ENCODE measurements at regions not wholly inside any gene's neighbourhood (a gene's known extent, or its start where the extent isn't known, plus 50 kb on each side); places are given as distances from the start of the nearest gene placed in this dataset.

DNA sequence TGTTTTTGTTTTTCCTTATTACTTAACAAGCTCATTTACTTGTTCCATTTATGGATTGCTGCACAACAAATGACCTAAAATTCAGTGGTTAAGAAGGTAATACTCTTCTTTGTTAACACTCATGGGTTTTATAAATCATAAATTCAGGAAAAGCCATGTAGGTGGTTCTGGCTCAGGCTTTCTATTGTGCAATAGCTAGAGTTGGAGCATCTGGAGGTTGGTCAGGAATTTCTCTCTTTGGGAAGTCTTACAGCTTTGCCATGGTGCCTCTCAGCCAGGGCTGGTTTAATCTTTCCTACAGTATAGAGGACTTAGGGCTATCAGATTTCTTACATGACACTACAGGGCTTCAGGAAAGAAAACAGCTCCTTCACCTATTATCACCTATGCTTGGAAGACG is 1677.1 kb downstream of the KCNT2 start:
- Mint-ChIP-seq H3K4me1 (no peaks in the 10 kb centered on the region), H3K9me3 (peaks cover 6% of the 10 kb centered on the region), H3K36me3 (ENCODE audit: insufficient read depth) (no peaks in the 10 kb centered on the region), H3K4me3 (no peak overlapping the region), H3K27me3 (no peaks in the 10 kb centered on the region), H3K27ac (ENCODE audit: low read depth) (no peak overlapping the region)
- DNase-seq (ENCODE audit: low spot score in 2 of 2) (no peak), ATAC-seq (replicated peaks; ENCODE audit: extremely low read depth, poor library complexity, severe bottlenecking) (no peak)

DNA sequence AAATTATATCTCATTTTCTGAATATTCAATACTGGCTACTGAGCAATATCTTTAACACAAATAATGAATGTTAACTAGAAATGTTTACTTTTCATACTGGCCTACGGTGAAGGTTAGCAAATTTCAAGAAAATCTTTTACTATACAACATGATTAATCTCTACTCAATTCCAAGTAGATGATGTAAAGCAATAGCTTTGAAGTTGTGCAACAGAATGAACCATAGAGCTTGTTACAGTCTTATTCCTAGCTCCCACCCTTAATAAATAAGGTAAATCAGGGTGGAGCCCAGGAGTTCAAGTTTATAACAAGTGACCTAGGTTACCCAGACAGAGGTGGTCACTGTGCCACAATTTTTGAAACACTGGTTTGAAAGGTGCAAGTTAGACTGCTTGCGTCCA is 1678.1 kb downstream of the KCNT2 start:
- DNase-seq (ENCODE audit: low spot score in 2 of 2): no peak
- Mint-ChIP-seq H3K27me3 (no peaks in the 10 kb centered on the region), H3K36me3 (ENCODE audit: insufficient read depth) (no peaks in the 10 kb centered on the region), H3K4me3 (no peak overlapping the region), H3K9me3 (peaks cover 6% of the 10 kb centered on the region), H3K4me1 (no peaks in the 10 kb centered on the region), H3K27ac (ENCODE audit: low read depth) (no peak overlapping the region)
- no peak for ATAC-seq (replicated peaks; ENCODE audit: extremely low read depth, poor library complexity, severe bottlenecking)

DNA sequence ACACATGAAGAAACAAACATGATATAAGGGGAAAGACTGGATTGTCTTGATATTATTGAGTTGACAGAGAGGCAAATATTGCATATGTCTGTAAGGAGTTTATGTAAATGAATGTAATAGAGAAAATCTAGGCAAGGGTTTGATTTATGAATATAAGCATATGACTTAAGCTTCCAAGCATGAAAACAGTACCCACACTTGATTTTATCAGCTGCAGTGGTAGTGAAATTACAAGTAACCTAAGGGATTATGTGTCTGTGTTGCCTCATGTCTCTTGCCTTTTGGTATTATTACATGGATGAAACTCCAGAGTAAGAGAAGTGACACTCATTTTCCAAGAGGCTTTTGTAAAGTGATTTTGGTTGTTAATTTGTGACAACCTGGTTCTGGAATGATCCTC is 1678.9 kb downstream of the KCNT2 start:
- H3K4me3 Mint-ChIP-seq: no peak overlapping the region
- ATAC-seq (replicated peaks; ENCODE audit: extremely low read depth, poor library complexity, severe bottlenecking): no peak
- no peak overlapping the region for H3K27ac Mint-ChIP-seq (ENCODE audit: low read depth)
- DNase-seq (ENCODE audit: low spot score in 2 of 2): no peak
- H3K9me3 Mint-ChIP-seq: no peaks in the 10 kb centered on the region
- H3K36me3 Mint-ChIP-seq (ENCODE audit: insufficient read depth): no peaks in the 10 kb centered on the region
- no peaks in the 10 kb centered on the region for H3K4me1 Mint-ChIP-seq
- no peaks in the 10 kb centered on the region for H3K27me3 Mint-ChIP-seq

DNA sequence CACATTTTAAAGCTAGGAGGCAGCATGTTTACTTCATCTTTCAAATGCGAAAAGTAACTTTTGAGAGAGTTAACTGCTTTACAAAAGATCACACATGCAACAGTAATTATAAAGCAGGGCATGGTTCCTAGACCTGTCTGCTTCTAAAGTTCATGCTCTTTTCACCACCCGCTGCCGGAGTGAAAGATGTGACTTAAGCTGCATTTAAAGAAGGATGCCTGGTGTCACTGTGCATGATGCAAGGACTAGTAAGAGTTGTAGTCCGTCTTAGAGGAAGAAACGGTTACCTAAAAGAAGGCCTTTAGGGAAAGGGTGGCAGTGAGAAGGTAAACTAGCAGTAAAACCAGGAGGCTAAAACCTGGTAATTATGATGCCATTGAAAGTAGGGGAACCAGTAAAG is 1689.1 kb downstream of the KCNT2 start:
- H3K27ac Mint-ChIP-seq (ENCODE audit: low read depth): no peak overlapping the region
- H3K9me3 Mint-ChIP-seq: no peaks in the 10 kb centered on the region
- no peak for DNase-seq (ENCODE audit: low spot score in 2 of 2)
- ATAC-seq (replicated peaks; ENCODE audit: extremely low read depth, poor library complexity, severe bottlenecking): no peak
- H3K4me1 Mint-ChIP-seq: no peaks in the 10 kb centered on the region
- peaks cover 2% of the 10 kb centered on the region for H3K36me3 Mint-ChIP-seq (ENCODE audit: insufficient read depth)
- no peak overlapping the region for H3K4me3 Mint-ChIP-seq
- H3K27me3 Mint-ChIP-seq: no peaks in the 10 kb centered on the region

DNA sequence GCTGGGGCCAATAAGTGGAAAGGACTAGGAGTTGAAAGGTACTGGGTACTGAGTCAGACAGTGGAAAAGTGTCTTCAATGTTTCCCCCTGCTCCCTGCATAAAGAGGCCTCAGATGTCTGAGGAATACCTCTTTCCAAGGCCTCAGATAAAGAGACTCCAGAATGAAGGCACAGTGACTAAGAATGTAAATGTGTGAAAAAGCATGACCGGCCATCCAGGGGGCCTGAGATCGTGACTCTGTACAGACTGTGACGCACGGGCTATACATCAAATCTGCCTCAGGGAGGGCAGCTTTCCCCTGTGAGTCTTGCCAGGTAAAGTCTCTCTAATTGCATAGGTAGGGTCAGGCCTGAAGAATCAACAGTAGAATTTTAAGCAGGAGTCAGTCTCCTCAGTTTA is 1690.5 kb downstream of the KCNT2 start:
- H3K36me3 Mint-ChIP-seq (ENCODE audit: insufficient read depth): peaks cover 2% of the 10 kb centered on the region
- H3K9me3 Mint-ChIP-seq: no peaks in the 10 kb centered on the region
- no peaks in the 10 kb centered on the region for H3K27me3 Mint-ChIP-seq
- ATAC-seq (replicated peaks; ENCODE audit: extremely low read depth, poor library complexity, severe bottlenecking): no peak
- H3K4me3 Mint-ChIP-seq: no peak overlapping the region
- no peaks in the 10 kb centered on the region for H3K4me1 Mint-ChIP-seq
- no peak for DNase-seq (ENCODE audit: low spot score in 2 of 2)
- H3K27ac Mint-ChIP-seq (ENCODE audit: low read depth): no peak overlapping the region

DNA sequence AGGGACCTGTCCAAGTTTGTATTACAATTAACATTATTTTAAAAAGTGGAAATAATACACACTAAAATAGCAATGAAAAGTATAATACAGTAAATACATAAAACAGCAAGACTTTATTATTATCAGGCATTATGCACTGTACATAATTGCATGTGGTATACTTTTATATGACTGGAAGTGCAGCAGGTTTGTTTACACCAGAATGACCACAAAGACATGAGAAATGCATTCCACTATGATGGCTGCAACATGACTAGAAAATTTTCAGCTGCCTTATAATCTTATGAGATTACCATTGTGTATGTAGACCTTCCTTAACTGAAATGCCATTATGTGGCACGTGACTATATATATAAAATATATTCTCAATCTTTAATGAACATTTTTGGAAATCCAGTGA is 1699.6 kb downstream of the KCNT2 start:
- H3K4me3 Mint-ChIP-seq: no peak overlapping the region
- no peaks in the 10 kb centered on the region for H3K4me1 Mint-ChIP-seq
- no peaks in the 10 kb centered on the region for H3K36me3 Mint-ChIP-seq (ENCODE audit: insufficient read depth)
- H3K27me3 Mint-ChIP-seq: no peaks in the 10 kb centered on the region
- no peak for DNase-seq (ENCODE audit: low spot score in 2 of 2)
- H3K9me3 Mint-ChIP-seq: no peaks in the 10 kb centered on the region
- no peak for ATAC-seq (replicated peaks; ENCODE audit: extremely low read depth, poor library complexity, severe bottlenecking)
- H3K27ac Mint-ChIP-seq (ENCODE audit: low read depth): no peak overlapping the region

DNA sequence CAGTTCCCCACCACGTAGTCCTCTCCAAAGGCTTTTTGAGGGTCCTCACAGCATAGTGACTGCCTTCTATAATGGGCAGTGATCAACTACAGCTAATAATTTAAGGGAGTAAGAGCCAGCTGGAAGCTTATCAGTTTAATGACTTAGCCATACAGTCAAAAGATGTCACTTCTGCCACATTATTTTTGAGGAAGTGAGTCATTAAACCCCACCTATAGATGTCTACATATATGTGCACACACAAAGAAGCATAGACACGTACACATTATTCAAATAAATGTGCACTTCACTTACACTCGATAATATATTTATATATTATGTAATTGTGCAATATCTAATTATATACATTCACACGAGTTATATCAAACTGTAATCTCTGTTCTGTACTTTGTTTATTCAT is 1704.7 kb downstream of the KCNT2 start:
- H3K9me3 Mint-ChIP-seq: peaks cover 6% of the 10 kb centered on the region
- ATAC-seq (replicated peaks; ENCODE audit: extremely low read depth, poor library complexity, severe bottlenecking) (no peak), DNase-seq (ENCODE audit: low spot score in 2 of 2) (no peak)
- H3K4me3 Mint-ChIP-seq: no peak overlapping the region
- H3K36me3 Mint-ChIP-seq (ENCODE audit: insufficient read depth): no peaks in the 10 kb centered on the region
- no peaks in the 10 kb centered on the region for H3K4me1 Mint-ChIP-seq
- H3K27me3 Mint-ChIP-seq: no peaks in the 10 kb centered on the region
- no peak overlapping the region for H3K27ac Mint-ChIP-seq (ENCODE audit: low read depth)

DNA sequence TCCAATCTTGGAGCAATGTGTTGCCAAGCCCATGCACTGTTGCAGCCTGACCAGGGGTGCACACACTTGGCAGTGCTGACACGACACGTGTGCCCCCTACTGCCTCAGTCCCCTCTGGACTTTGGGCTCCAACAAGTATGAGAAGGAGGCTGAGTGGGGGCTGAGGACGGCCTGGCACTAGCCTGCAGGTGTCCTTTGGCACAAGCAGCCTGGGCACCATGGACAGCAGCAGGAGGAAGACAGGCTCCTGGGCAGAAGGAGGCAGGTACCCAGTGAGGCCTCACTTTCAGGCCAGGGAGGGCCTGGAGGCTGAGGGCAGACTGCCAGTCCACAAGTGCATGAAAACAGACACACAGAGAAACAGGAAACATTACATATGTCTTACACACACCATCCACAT is 1702.9 kb upstream of the B3GALT2 start:
- ATAC-seq (replicated peaks; ENCODE audit: extremely low read depth, poor library complexity, severe bottlenecking) (no peak), DNase-seq (ENCODE audit: low spot score in 2 of 2) (no peak)
- Mint-ChIP-seq H3K27me3 (no peaks in the 10 kb centered on the region), H3K36me3 (ENCODE audit: insufficient read depth) (no peaks in the 10 kb centered on the region), H3K9me3 (peaks cover 15% of the 10 kb centered on the region), H3K4me3 (no peak overlapping the region), H3K27ac (ENCODE audit: low read depth) (no peak overlapping the region), H3K4me1 (no peaks in the 10 kb centered on the region)

DNA sequence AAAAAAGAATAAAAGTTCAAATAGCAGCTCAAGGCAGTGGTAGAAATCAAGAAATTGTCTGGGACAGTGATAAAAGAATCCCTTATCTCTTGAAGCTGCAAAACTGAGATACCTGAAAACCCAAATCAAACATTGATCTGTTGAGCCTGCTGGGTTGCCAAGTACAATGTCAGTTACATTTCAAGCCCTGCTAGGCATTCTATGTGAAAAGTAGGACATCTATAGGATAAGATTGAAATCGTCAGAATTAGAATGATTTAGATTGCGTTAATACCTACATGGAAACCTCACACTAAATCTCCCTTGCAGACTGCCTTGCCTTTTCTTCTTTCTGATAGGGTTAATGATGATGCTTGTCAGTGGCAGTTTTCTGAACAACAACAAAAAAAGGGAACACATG is 1684.4 kb upstream of the B3GALT2 start:
- Mint-ChIP-seq H3K27ac (ENCODE audit: low read depth) (no peak overlapping the region), H3K27me3 (no peaks in the 10 kb centered on the region), H3K4me3 (no peak overlapping the region), H3K4me1 (no peaks in the 10 kb centered on the region), H3K9me3 (peaks cover 12% of the 10 kb centered on the region), H3K36me3 (ENCODE audit: insufficient read depth) (no peaks in the 10 kb centered on the region)
- no peak for ATAC-seq (replicated peaks; ENCODE audit: extremely low read depth, poor library complexity, severe bottlenecking)
- DNase-seq (ENCODE audit: low spot score in 2 of 2): no peak

DNA sequence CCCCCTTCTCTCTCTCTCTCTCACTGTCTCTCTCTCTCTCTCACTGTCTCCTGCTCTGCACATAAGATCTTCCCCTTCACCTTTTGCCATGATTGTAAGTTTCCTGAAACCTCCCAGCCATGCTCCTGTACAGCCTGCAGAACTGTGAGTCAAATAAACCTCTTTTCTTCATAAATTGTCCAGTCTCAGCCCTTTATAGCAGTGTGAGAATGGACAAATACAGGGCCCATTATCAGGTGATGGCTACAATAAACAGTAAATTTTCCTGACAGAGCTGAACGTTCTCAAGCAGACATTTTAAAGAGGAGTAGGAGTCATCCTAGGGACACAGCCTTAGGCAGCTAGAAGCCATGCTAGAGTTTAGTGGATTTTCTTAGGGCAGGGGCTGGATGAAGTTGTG is 1679.7 kb upstream of the B3GALT2 start:
- no peaks in the 10 kb centered on the region for H3K36me3 Mint-ChIP-seq (ENCODE audit: insufficient read depth)
- H3K4me3 Mint-ChIP-seq: no peak overlapping the region
- no peak overlapping the region for H3K27ac Mint-ChIP-seq (ENCODE audit: low read depth)
- H3K9me3 Mint-ChIP-seq: peaks cover 12% of the 10 kb centered on the region
- no peak for DNase-seq (ENCODE audit: low spot score in 2 of 2)
- no peak for ATAC-seq (replicated peaks; ENCODE audit: extremely low read depth, poor library complexity, severe bottlenecking)
- H3K27me3 Mint-ChIP-seq: no peaks in the 10 kb centered on the region
- H3K4me1 Mint-ChIP-seq: no peaks in the 10 kb centered on the region

DNA sequence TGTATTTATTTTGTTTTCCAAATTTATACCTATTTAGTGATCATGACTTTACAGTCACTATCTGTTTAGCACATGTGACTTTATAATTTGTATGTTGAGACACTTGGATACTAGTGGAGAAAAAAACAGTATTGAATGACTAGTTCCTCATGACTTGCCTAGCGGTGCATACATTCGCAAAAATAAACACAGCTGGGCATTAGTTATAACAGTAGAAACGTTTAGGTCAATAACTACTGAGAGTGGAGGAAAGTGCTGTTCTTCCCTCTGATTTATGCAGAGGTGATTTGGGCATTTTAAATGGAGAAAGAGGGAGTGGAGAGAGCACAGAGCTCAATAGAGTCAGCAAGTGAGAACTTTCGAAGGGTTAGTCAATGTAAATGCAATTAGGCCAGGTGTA is 1679.0 kb upstream of the B3GALT2 start:
- Mint-ChIP-seq H3K9me3 (peaks cover 12% of the 10 kb centered on the region), H3K4me1 (no peaks in the 10 kb centered on the region), H3K4me3 (no peak overlapping the region), H3K27ac (ENCODE audit: low read depth) (no peak overlapping the region), H3K36me3 (ENCODE audit: insufficient read depth) (no peaks in the 10 kb centered on the region), H3K27me3 (no peaks in the 10 kb centered on the region)
- DNase-seq (ENCODE audit: low spot score in 2 of 2): no peak
- ATAC-seq (replicated peaks; ENCODE audit: extremely low read depth, poor library complexity, severe bottlenecking): no peak

DNA sequence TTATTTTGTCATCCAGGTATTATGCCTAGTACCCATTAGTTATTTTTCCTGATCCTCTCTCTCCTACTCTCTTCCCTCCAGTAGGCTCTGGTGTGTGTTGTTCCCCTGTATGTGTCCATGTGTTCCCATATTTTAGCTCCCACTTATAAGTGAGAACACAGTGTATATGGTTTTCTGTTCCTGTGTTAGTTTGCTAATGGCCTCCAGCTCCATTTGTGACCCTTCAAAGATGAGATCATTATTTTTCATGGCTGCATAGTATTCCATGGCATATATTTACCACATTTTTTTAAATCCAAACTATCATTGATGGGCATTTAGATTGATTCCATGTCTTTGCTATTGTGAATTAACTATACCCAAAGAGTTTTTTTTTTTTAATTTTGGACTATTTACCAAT is 1675.7 kb upstream of the B3GALT2 start:
- Mint-ChIP-seq H3K4me3 (no peak overlapping the region), H3K27me3 (no peaks in the 10 kb centered on the region), H3K27ac (ENCODE audit: low read depth) (no peak overlapping the region), H3K4me1 (no peaks in the 10 kb centered on the region), H3K9me3 (peaks cover 12% of the 10 kb centered on the region), H3K36me3 (ENCODE audit: insufficient read depth) (no peaks in the 10 kb centered on the region)
- ATAC-seq (replicated peaks; ENCODE audit: extremely low read depth, poor library complexity, severe bottlenecking): no peak
- DNase-seq (ENCODE audit: low spot score in 2 of 2): no peak

DNA sequence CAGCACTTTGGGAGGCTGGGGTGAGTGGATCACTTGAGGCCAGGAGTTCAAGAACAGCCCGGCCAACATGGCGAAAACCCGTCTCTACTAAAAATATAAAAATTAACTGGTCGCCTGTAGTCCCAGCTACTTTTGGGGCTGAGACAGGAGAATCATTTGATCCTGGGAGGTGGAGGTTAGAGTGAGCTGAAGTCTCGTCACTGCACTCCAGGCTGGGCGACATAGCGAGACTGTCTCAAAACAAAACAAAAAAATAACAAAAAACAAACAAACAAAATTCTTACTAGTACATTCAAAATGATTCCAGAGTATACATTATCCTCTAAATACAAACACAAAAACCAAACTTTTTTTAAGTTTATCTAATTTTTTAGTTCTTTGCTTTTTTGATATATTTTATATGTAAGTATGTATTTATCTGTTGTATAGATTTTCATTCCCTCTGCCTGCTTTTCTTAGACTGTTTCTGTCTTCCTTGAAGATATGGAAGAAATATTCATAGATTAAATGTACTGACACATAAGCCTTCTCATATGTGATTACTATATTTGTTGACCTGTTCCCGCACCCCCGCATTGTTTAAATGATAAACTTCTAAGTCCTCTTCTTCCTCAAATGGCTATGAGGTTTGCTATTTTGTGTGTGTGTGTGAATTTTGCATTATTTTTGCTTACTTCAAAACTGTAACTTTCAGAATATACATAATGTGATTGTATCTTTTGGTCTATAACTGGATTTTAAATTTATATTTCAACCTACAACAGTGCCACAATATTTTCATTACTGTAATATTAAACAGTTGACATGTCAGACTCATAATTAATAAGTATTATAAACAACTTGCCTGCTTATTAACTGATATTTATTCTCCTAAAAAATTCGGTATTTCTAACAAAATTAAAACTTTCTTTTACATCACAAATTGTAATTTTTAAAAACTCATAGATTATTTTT is 1674.1 kb upstream of the B3GALT2 start:
- Mint-ChIP-seq H3K36me3 (ENCODE audit: insufficient read depth) (no peaks in the 10 kb centered on the region), H3K27ac (ENCODE audit: low read depth) (no peak overlapping the region)
- no peak for ATAC-seq (replicated peaks; ENCODE audit: extremely low read depth, poor library complexity, severe bottlenecking)

More for the DNA sequence above, 1674.1 kb upstream of the B3GALT2 start:
- no peaks in the 10 kb centered on the region for H3K4me1 Mint-ChIP-seq
- DNase-seq (ENCODE audit: low spot score in 2 of 2): no peak
- no peak overlapping the region for H3K4me3 Mint-ChIP-seq
- H3K27me3 Mint-ChIP-seq: no peaks in the 10 kb centered on the region
- peaks cover 5% of the 10 kb centered on the region for H3K9me3 Mint-ChIP-seq
